GM18517 (cell line): ENCODE measurements at regions not wholly inside any gene's neighbourhood (a gene's known extent, or its start where the extent isn't known, plus 50 kb on each side); places are given as distances from the start of the nearest gene placed in this dataset.
"Not testable (repeated sequence)": the region's sequence is repeated elsewhere in the genome, so short reads cannot be mapped to it uniquely, and the experiment has no call there.

Source experiments
- ATAC-seq: cut with Tn5 transposase; IDR thresholded peaks from one replicate; pipeline ENCODE4 v1.9.1; 2021; ENCODE audit warnings: mild to moderate bottlenecking, moderate library complexity; ENCODE audit not compliant: unreplicated experiment

- no peak for ATAC-seq
Observed at GRCh38 chr11:23620617-23621016, 760.3 kb upstream of the CCDC179 start.

GRCh38 chr11:23632293-23632692, 772.0 kb upstream of the CCDC179 start:
- ATAC-seq: no peak

- no peak for ATAC-seq
Observed at GRCh38 chr11:23644443-23644842, 784.2 kb upstream of the CCDC179 start.

- not testable (repeated sequence) for ATAC-seq
Observed at GRCh38 chr11:23652336-23652735, 792.1 kb upstream of the CCDC179 start.

GRCh38 chr11:23653071-23653675, 792.9 kb upstream of the CCDC179 start:
- ATAC-seq: no peak

GRCh38 chr11:23668324-23668723, 808.0 kb upstream of the CCDC179 start:
- ATAC-seq: no peak

GRCh38 chr11:23673366-23673765, 813.1 kb upstream of the CCDC179 start:
- ATAC-seq: no peak

- ATAC-seq: no peak
Observed at GRCh38 chr11:23674866-23675265, 814.6 kb upstream of the CCDC179 start.

- no peak for ATAC-seq
Observed at GRCh38 chr11:23679041-23679440, 817.8 kb upstream of the LUZP2 start.

GRCh38 chr11:23679981-23680380, 816.9 kb upstream of the LUZP2 start:
- ATAC-seq: no peak

GRCh38 chr11:23680488-23681230, 816.2 kb upstream of the LUZP2 start:
- no peak for ATAC-seq

GRCh38 chr11:23684701-23685100, 812.2 kb upstream of the LUZP2 start:
- no peak for ATAC-seq

GRCh38 chr11:23687991-23688390, 808.9 kb upstream of the LUZP2 start:
- ATAC-seq: no peak

GRCh38 chr11:23688411-23688810, 808.4 kb upstream of the LUZP2 start:
- no peak for ATAC-seq

- no peak for ATAC-seq
Observed at GRCh38 chr11:23688835-23689234, 808.0 kb upstream of the LUZP2 start.

GRCh38 chr11:23696688-23697415, 800.0 kb upstream of the LUZP2 start:
- ATAC-seq: no peak

- ATAC-seq: no peak
Observed at GRCh38 chr11:23704183-23704582, 792.7 kb upstream of the LUZP2 start.

- ATAC-seq: no peak
Observed at GRCh38 chr11:23711981-23712380, 784.9 kb upstream of the LUZP2 start.

- ATAC-seq: no peak
Observed at GRCh38 chr11:23719016-23719415, 777.8 kb upstream of the LUZP2 start.

GRCh38 chr11:23723861-23724260, 773.0 kb upstream of the LUZP2 start:
- no peak for ATAC-seq

- no peak for ATAC-seq
Observed at GRCh38 chr11:23725752-23726151, 771.1 kb upstream of the LUZP2 start.

GRCh38 chr11:23727387-23727786, 769.5 kb upstream of the LUZP2 start:
- ATAC-seq: no peak
